ES-I3 (cell line): ENCODE measurements at regions not wholly inside any gene's neighbourhood (a gene's known extent, or its start where the extent isn't known, plus 50 kb on each side); places are given as distances from the start of the nearest gene placed in this dataset.
A peak's percentile ranks its signal among the peaks of the same experiment; 100 is the strongest.
"Not testable (repeated sequence)": the region's sequence is repeated elsewhere in the genome, so short reads cannot be mapped to it uniquely, and the experiment has no call there.

ENCODE experiments used
- H3K36me3 ChIP-seq: 2 replicates; pipeline ENCODE4 v1.6.1; 2013; ENCODE audit warnings: mild to moderate bottlenecking, low read length, control low read depth, moderate library complexity; ENCODE audit not compliant: insufficient read depth
- H3K4me1 ChIP-seq: 2 replicates; pipeline ENCODE4 v1.6.1; 2013; ENCODE audit warnings: mild to moderate bottlenecking, control low read depth, low read length; ENCODE audit not compliant: insufficient read depth
- H3K9ac ChIP-seq: 2 replicates; pipeline ENCODE4 v1.6.1; 2013; ENCODE audit warnings: low read depth, mild to moderate bottlenecking, low read length, moderate library complexity
- H3K9me3 ChIP-seq: 2 replicates; pipeline ENCODE4 v1.6.1; 2013; ENCODE audit warnings: mild to moderate bottlenecking, low read length, moderate library complexity; ENCODE audit not compliant: control insufficient read depth, insufficient read depth

DNA sequence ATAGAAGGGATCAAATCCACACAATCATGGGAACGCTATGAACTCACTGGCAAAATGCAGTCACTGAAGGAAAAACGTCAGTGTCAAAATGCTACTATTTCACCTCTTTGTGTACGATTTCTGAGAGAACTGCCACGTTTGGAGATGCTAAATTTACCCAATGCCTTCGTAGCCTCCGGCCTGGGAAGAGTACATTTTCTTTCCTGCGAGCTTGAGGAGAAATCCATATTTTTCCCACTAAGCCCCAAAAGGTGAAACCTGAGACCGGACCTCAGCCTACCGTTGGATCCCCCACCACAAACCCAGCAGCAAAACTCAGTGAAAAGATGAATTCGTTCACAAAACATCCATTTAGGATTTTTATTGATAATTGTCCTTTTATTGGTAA is 131.7 kb downstream of the GPX5 start:
- 0 out of 2 replicates have a peak, but pooled peaks cover 3% of the 10 kb centered on the region for H3K4me1 ChIP-seq
- H3K9ac ChIP-seq, result peak overlapping the region; percentile 60; the same call in 1 of the 2 replicates
- no peaks in the 10 kb centered on the region for H3K9me3 ChIP-seq
- H3K36me3 ChIP-seq, result no peaks in the 10 kb centered on the region

DNA sequence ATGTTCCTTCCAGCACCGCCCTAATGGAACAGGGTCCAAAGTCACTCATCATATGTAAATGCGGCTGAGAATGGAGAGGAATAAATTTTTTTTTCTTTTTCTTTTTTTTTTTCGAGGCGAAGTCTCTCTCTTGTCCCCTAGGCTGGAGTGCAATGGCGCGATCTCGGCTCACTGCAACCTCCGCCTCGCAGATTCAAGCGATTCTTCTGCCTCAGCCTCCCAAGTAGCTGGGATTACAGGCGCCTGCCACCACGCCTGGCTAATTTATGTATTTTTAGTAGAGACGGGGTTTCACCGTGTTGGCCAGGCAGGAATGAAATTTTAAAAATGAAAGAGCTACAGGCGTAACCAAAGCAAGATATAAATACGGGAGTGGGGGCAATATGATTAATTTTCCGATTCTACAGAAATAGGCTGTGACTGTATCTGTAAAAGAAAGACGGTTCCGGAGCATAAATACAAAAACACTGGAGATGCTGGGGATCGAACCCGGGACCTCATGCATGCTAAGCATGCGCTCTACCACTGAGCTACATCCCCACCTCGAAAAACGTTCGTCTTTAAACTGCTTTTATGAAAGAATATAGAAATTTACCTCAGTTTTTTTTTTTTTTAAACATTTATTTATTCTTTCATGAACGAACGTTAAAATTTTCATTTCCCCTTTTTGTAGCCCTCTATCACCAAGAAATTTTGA is 132.2 kb downstream of the GPX5 start:
- Histone ChIP-seq H3K9me3 (no peaks in the 10 kb centered on the region), H3K4me1 (0 out of 2 replicates have a peak, but pooled peaks cover 3% of the 10 kb centered on the region), H3K9ac (peak overlapping the region; percentile 60; the same call in 1 of the 2 replicates), H3K36me3 (no peaks in the 10 kb centered on the region)

DNA sequence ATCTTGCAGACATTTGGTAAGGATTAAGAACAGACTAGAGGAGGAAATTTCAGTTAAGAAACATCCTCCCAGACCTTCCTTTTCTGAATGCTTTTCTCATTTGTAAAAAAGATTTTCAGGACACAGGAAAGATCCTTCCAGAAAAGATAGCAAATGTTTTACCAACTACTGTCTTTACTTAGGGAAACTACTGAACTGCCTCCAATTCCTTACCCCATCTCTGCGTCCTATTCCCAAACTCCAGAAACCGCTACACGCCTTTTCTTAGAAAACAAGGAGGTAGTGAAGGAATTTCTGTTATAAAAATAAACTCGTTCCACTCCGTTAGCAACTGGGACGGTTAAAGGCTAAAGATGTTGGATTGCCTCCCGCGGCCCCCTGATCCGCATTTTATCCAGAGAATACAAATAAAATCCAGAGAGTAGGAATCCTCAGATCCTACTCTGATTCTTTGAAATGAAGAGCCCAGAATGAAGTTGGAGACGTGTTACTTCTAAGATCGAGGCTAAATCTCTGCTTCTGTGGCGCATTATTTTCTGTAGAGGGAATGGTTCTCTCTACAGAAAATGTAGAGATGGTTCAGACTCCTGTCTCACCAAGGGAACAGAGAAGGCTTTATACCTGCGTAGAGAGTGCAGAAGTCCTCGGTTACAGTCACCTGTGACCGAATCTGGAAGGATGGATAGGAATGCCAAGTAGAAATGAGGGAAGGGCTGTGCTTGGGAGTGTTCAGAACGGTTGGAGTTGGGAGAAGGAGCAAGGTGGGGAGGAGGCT is 133.0 kb downstream of the GPX5 start:
- H3K9me3 ChIP-seq, result no peaks in the 10 kb centered on the region
- no peaks in the 10 kb centered on the region for H3K36me3 ChIP-seq
- 0 out of 2 replicates have a peak, but pooled peaks cover 3% of the 10 kb centered on the region for H3K4me1 ChIP-seq
- peak overlapping the region; percentile 60 for H3K9ac ChIP-seq

DNA sequence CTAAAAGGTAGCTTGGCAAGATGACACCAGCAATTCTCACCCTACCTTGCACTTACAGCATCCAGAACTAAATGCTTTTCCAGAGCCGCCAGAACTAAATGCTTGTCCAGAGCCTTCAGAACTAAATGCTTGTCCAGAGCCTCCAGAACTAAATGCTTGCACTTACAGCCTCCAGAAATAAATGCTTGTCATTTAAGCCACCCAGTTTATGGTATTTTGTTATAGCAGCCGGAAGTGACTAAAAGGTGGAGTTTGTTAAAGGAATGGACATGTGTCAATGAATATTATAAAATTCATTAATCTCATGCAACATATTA is 133.5 kb downstream of the GPX5 start:
- H3K9ac ChIP-seq, result peak overlapping the region; percentile 60
- H3K36me3 ChIP-seq, result no peaks in the 10 kb centered on the region
- H3K4me1 ChIP-seq, result 0 out of 2 replicates have a peak, but pooled peaks cover 3% of the 10 kb centered on the region
- no peaks in the 10 kb centered on the region for H3K9me3 ChIP-seq

DNA sequence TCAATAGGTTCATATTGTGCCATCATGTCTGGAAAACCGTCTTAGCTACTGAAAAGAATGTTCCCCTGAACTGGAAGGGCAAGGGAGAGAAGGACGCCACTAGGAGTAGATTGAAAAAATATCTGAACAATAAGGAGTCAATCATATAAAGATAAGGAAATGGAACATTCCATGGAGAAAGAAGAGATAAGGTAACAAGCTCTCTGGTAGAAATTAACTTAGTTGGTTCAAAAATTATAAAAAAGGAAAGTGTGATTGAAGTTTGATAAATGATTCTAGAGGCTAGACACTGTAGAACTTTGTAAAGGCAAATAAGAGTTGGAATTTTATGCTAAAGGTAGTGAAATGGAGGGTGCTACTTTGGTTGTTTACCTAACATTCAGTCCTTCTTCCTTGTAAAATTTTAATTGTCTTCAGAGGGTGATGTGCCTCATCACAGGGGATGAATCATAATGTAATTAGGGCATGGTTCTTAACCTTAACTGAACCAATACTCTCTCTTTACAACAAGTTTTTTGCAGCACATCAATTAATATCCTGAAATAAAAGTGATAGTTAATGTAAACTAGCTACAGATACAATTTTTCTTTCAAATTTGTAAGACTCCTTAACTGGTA is 135.5 kb downstream of the GPX5 start:
- H3K4me1 ChIP-seq, result 0 out of 2 replicates have a peak, but pooled peaks cover 3% of the 10 kb centered on the region

DNA sequence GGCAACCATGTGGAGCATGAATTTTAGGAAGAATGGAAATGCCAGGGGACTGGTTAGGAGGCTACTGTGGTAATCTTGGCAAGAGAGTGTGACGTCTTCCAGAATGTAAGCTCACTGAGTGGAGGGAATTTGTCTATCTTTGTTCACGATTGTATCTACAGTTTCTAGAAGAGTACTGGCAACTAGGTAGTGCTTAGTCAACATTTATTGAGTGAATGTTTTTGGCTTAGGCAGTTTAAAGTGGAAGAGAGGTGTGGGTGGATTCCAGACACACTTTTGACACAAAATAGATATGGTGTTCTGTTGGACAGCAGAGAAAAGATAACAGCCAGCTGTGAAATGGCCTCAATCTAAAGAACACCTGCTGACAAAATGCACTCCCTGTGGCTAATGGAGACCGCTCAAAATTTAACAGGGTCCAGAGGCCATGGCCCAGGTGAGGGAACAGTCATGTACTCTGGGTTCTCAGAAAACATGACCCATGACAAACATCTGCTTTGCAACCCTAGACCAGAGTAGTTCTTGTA is 139.3 kb downstream of the GPX5 start:
- Histone ChIP-seq H3K36me3 (no peaks in the 10 kb centered on the region), H3K4me1 (no peaks in the 10 kb centered on the region)

More for the DNA sequence above, 135.5 kb downstream of the GPX5 start:
- no peak overlapping the region for H3K9ac ChIP-seq
- H3K9me3 ChIP-seq, result no peaks in the 10 kb centered on the region
- H3K36me3 ChIP-seq, result no peaks in the 10 kb centered on the region

DNA sequence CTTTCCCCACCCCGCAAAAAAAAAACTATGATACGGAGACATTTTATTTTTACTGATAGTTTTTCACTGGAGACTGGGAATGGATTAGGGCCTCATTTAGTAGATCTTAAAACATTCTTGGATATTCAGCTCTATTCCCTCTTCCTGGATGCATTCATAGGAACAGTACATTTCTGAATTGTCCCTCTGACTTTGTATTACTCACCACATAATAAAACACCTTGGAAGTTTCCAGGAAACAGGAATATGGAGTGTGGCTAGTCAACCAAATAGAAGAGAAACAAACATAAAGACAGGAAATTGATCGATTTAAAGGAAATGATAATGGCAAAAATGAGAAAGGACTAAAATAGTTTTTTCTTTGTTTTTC is 147.7 kb downstream of the GPX5 start:
- Histone ChIP-seq H3K9me3 (no peaks in the 10 kb centered on the region), H3K9ac (no peak overlapping the region; the same call in 1 of the 2 replicates), H3K36me3 (no peaks in the 10 kb centered on the region), H3K4me1 (no peaks in the 10 kb centered on the region)

More for the DNA sequence above, 139.3 kb downstream of the GPX5 start:
- Histone ChIP-seq H3K9me3 (no peaks in the 10 kb centered on the region), H3K9ac (no peak overlapping the region)

DNA sequence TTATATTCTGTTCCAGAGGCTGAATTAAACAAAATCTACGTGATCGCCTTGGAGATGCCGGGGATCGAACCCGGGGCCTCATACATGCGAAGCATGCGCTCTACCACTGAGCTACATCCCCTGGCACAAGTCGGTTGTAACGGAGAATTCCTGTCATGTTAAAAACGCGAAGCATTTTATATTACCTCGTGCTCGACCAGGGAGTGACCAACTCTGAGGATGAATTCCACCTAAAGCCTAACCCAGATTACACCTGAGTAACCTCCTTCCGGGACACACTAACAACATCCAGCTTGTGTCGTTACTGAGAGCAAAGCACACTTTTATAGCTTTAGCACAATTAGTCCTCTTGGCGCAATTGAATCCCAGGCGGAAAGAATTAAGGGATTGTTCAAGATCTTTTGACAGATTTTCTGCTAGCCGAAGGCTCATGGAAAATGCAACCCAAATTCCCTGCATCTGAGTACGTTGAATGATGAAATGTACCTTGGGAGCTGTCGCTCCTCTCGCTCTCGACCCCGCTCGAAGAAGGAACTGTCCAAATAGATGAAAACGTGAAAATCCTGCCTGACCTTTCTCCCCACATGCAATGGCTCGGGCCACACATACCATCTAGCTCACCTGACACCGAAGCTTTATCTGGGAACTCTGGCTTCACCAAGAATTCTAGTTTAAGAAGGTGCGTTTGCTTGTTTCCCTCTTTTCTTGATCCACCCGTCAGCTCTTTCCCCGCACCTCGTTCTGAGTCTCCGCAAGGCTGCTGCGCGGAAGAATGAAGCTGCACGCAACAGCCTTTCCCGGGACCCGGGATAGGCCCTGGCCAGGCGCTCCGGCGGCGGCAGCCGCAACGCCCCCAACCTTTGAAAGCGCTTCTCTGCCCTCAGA is 148.3 kb downstream of the GPX5 start:
- Histone ChIP-seq H3K4me1 (no peaks in the 10 kb centered on the region), H3K36me3 (no peaks in the 10 kb centered on the region), H3K9me3 (no peaks in the 10 kb centered on the region), H3K9ac (peak overlapping the region; percentile 77)

DNA sequence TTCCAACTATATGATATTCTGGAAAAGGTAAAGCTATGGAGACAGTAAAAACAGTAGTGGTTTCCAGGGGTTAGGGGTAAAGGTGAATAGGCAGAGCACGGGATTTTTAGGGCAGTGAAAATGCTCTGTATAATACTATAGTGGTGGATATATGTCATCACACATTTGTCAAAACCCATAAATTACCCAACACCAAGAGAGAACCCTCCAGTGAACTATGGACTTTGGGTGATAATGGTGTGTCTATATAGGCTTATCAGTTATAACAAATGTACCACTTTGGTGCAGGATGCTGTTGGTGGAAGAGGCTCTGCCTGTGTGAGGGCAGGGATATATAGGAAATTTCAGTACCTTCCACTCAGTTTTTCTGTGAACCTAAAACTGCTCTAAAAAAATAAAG is 149.9 kb downstream of the GPX5 start:
- Histone ChIP-seq H3K36me3 (no peaks in the 10 kb centered on the region), H3K9me3 (no peaks in the 10 kb centered on the region), H3K4me1 (no peaks in the 10 kb centered on the region), H3K9ac (no peak overlapping the region)

DNA sequence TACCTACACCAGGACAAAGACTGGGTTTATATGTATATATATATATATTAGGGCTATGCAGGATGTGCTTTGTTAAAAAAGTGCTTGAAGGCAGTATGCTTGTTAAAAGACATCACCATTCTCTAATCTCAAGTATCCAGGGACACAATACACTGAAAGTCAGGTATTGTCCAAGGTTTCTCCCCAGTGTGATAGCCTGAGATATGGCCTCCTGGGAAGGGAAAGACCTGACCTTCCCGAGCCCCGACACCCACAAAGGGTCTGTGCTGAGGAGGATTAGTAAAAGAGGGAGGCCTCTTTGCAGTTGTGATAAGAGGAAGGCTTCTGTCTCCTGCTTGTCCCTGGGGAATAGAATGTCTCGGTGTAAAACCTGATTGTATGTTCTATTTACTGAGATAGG is 156.9 kb downstream of the GPX5 start:
- H3K4me1 ChIP-seq, result no peaks in the 10 kb centered on the region; the same call in 1 of the 2 replicates
- H3K9me3 ChIP-seq, result no peaks in the 10 kb centered on the region
- no peak overlapping the region for H3K9ac ChIP-seq
- H3K36me3 ChIP-seq, result no peaks in the 10 kb centered on the region

DNA sequence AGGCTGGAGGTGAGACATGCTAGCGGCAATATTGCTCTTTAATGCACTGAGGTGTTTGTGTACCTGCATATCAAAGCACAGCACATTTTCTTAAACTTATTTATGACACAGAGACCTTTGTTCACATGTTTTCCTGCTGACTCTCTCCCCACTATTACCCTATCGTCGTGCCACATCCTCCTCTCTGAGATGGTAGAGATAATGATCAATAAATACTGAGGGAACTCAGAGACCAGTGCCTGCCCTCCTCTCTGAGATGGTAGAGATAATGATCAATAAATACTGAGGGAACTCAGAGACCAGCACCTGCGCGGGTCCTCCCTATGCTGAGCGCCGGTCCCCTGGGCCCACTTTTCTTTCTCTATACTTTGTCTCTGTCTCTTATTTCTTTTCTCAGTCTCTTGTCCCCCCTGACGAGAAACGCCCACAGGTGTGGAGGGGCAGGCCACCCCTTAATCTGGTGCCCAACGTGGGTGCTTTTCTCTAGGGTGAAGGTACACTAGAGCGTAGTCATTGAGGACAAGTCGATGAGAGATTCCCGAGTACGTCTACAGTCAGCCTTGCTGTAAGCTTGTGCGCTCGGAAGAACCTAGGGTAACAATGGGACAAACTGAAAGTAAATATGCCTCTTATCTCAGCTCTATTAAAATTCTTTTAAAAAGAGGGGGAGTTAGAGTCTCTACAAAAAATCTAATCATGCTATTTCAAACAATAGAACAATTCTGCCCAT is 157.4 kb downstream of the GPX5 start:
- H3K9me3 ChIP-seq, H3K36me3 ChIP-seq, H3K4me1 ChIP-seq, H3K9ac ChIP-seq: not testable (repeated sequence)

DNA sequence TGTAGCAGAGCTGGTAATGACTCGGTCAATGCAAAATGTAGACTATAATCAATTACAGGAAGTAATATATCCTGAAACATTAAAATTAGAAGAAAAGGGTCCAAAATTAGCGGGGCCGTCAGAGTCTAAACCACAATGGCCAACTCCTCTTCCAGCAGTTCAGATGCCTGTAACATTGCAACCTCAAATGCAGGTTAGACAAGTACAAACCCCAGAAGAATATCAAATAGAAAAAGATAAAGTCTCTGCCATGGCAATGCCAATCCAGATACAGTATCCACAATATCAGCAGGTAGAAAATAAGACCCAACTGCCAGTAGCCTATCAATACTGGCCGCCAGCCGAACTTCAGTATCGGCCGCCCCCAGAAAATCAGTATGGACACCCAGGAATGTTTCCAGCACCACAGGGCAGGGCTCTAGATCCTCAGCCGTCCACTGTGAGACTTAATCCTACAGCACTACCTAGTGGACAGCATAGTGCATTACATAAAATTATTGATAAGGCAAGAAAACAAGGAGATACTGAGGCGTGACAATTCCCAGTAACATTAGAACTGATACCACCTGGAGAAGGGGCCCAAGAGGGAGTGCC is 158.4 kb downstream of the GPX5 start:
- no peak overlapping the region for H3K9ac ChIP-seq
- no peaks in the 10 kb centered on the region for H3K36me3 ChIP-seq
- H3K9me3 ChIP-seq, result no peaks in the 10 kb centered on the region
- H3K4me1 ChIP-seq, result no peaks in the 10 kb centered on the region; the same call in 1 of the 2 replicates

DNA sequence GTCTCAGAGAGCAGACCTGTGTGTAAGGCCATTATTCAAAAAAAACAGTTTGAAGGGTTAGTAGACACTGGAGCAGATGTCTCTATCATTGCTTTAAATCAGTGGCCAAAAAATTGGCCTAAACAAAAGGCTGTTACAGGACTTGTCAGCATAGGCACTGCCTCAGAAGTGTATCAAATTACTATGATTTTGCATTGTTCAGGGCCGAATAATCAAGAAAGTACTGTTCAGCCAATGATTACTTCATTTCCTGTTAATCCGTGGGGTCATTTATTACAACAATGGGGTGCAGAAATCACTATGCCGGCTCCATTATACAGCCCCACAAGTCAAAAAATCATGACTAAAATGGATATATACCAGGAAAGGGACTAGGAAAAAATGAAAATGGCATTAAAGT is 160.3 kb downstream of the GPX5 start:
- H3K4me1 ChIP-seq, H3K9me3 ChIP-seq, H3K9ac ChIP-seq, H3K36me3 ChIP-seq: not testable (repeated sequence)
